ENCODE measurements at regions not wholly inside any gene's neighbourhood (a gene's known extent, or its start where the extent isn't known, plus 50 kb on each side); places are given as distances from the start of the nearest gene placed in this dataset.

- no peak overlapping the region for H3K4me3 Mint-ChIP-seq
- DNase-seq, result no peak
- no peaks in the 10 kb centered on the region for H3K27me3 Mint-ChIP-seq (ENCODE audit: insufficient read depth)
- no peak overlapping the region for H3K27ac Mint-ChIP-seq
- no peaks in the 10 kb centered on the region for H3K4me1 Mint-ChIP-seq
- no peak overlapping the region for H3K27ac ChIP-seq (ENCODE audit: low read depth, low read length)
- no peaks in the 10 kb centered on the region for H3K9me3 ChIP-seq (ENCODE audit: control insufficient read depth, low read length)
- H3K36me3 Mint-ChIP-seq (ENCODE audit: low read depth), result no peaks in the 10 kb centered on the region
- H3K36me3 ChIP-seq (ENCODE audit: control insufficient read depth, insufficient read depth, low read length), result no peaks in the 10 kb centered on the region
- no peaks in the 10 kb centered on the region for H3K9me3 Mint-ChIP-seq
- H3K9ac ChIP-seq (ENCODE audit: extremely low read depth, low read length, poor library complexity, severe bottlenecking), result no peak overlapping the region
- no peak overlapping the region for H3K4me3 ChIP-seq (ENCODE audit: low read length)
- 50 to 90% methylated on average over 1 to 3 of the region's 3 CpGs for WGBS, 2 experiments (ENCODE audit: insufficient coverage in 1 of 2, insufficient read length in 1 of 2)
- no peaks in the 10 kb centered on the region for H3K4me1 ChIP-seq (ENCODE audit: control insufficient read depth, insufficient read depth, low read length)
- no peaks in the 10 kb centered on the region for H3K27me3 ChIP-seq (ENCODE audit: control insufficient read depth, insufficient read depth, low read length, poor library complexity, severe bottlenecking)
- TF ChIP-seq, protein P1, sequence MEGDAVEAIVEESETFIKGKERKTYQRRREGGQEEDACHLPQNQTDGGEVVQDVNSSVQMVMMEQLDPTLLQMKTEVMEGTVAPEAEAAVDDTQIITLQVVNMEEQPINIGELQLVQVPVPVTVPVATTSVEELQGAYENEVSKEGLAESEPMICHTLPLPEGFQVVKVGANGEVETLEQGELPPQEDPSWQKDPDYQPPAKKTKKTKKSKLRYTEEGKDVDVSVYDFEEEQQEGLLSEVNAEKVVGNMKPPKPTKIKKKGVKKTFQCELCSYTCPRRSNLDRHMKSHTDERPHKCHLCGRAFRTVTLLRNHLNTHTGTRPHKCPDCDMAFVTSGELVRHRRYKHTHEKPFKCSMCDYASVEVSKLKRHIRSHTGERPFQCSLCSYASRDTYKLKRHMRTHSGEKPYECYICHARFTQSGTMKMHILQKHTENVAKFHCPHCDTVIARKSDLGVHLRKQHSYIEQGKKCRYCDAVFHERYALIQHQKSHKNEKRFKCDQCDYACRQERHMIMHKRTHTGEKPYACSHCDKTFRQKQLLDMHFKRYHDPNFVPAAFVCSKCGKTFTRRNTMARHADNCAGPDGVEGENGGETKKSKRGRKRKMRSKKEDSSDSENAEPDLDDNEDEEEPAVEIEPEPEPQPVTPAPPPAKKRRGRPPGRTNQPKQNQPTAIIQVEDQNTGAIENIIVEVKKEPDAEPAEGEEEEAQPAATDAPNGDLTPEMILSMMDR (conservative IDR thresholded peaks at IDR 0.05), result no peak
These were observed 656.8 kb upstream of the NECTIN3 start for GRCh38 chr3:110414855-110415254.

- Mint-ChIP-seq H3K4me1 (no peaks in the 10 kb centered on the region), H3K27me3 (ENCODE audit: insufficient read depth) (no peaks in the 10 kb centered on the region), H3K27ac (no peak overlapping the region), H3K36me3 (ENCODE audit: low read depth) (no peaks in the 10 kb centered on the region), H3K4me3 (no peak overlapping the region), H3K9me3 (no peaks in the 10 kb centered on the region)
- Histone ChIP-seq H3K4me3 (ENCODE audit: low read length) (no peak overlapping the region), H3K4me1 (ENCODE audit: control insufficient read depth, insufficient read depth, low read length) (no peaks in the 10 kb centered on the region), H3K27ac (ENCODE audit: low read depth, low read length) (no peak overlapping the region), H3K27me3 (ENCODE audit: control insufficient read depth, insufficient read depth, low read length, poor library complexity, severe bottlenecking) (no peaks in the 10 kb centered on the region), H3K9ac (ENCODE audit: extremely low read depth, low read length, poor library complexity, severe bottlenecking) (no peak overlapping the region), H3K9me3 (ENCODE audit: control insufficient read depth, low read length) (no peaks in the 10 kb centered on the region), H3K36me3 (ENCODE audit: control insufficient read depth, insufficient read depth, low read length) (no peaks in the 10 kb centered on the region)
- WGBS, 2 experiments (ENCODE audit: insufficient coverage in 1 of 2, insufficient read length in 1 of 2), result 50 to 89% methylated on average over 1 to 2 of the region's 2 CpGs
- TF ChIP-seq, protein P1 (conservative IDR thresholded peaks at IDR 0.05), result peak; percentile 26
- no peak for DNase-seq
These were observed 652.5 kb upstream of the NECTIN3 start for GRCh38 chr3:110419096-110419495.

- H3K27ac ChIP-seq (ENCODE audit: low read depth, low read length), result no peak overlapping the region
- no peak overlapping the region for H3K9ac ChIP-seq (ENCODE audit: extremely low read depth, low read length, poor library complexity, severe bottlenecking)
- H3K27me3 Mint-ChIP-seq (ENCODE audit: insufficient read depth), result no peaks in the 10 kb centered on the region
These were observed 652.0 kb upstream of the NECTIN3 start for GRCh38 chr3:110419601-110420000.

More at GRCh38 chr3:110419601-110420000, 652.0 kb upstream of the NECTIN3 start:
- no peaks in the 10 kb centered on the region for H3K9me3 ChIP-seq (ENCODE audit: control insufficient read depth, low read length)
- no peak for DNase-seq
- no peak overlapping the region for H3K4me3 ChIP-seq (ENCODE audit: low read length)
- no peaks in the 10 kb centered on the region for H3K4me1 Mint-ChIP-seq
- H3K36me3 ChIP-seq (ENCODE audit: control insufficient read depth, insufficient read depth, low read length), result no peaks in the 10 kb centered on the region
- WGBS, 2 experiments (ENCODE audit: insufficient coverage in 1 of 2, insufficient read length in 1 of 2), result 93 to 100% methylated on average over 1 of the region's 2 CpGs
- no peaks in the 10 kb centered on the region for H3K36me3 Mint-ChIP-seq (ENCODE audit: low read depth)
- H3K27me3 ChIP-seq (ENCODE audit: control insufficient read depth, insufficient read depth, low read length, poor library complexity, severe bottlenecking), result no peaks in the 10 kb centered on the region
- no peak overlapping the region for H3K27ac Mint-ChIP-seq
- TF ChIP-seq, protein P1 (conservative IDR thresholded peaks at IDR 0.05), result no peak
- no peaks in the 10 kb centered on the region for H3K9me3 Mint-ChIP-seq
- no peak overlapping the region for H3K4me3 Mint-ChIP-seq
- no peaks in the 10 kb centered on the region for H3K4me1 ChIP-seq (ENCODE audit: control insufficient read depth, insufficient read depth, low read length)

Measured in endodermal cell (in vitro differentiated cells).